ENCODE measurements at regions not wholly inside any gene's neighbourhood (a gene's known extent, or its start where the extent isn't known, plus 50 kb on each side); places are given as distances from the start of the nearest gene placed in this dataset.
"Not testable (repeated sequence)": the region's sequence is repeated elsewhere in the genome, so short reads cannot be mapped to it uniquely, and the experiment has no call there.

DNA sequence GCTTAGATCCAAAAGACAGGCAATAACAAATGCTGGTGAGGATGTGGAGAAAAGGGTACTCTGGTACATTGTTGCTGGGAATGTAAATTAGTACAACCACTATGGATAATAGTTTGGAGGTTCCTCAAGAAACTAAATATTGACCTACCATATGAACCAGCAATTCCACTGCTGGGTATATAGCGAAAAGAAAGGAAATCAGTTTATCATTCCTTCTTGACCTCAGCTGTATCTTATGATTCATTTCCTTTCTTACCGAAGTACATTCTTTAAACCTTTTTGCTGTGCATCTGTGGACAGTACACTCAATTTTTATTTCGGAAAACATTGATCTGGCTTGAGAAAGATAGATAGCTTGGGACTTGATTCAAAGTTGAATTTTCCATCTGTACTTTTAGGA is 183.2 kb upstream of the LRFN5 start:
- Histone ChIP-seq H3K27me3 (ENCODE audit: control insufficient read depth in 2 of 2, insufficient read depth in 2 of 2, low read length in 2 of 2) (no peaks in the 10 kb centered on the region), H3K4me3 (replicated peaks in 1 of 3; ENCODE audit: low read depth in 2 of 3, low read length in 3 of 3) (no peak overlapping the region), H3K4me1 (ENCODE audit: control insufficient read depth in 1 of 2, insufficient read depth in 2 of 2, low read length in 2 of 2) (no peaks in the 10 kb centered on the region), H2AFZ (ENCODE audit: insufficient read depth, low read depth, low read length, poor library complexity, severe bottlenecking) (no peak overlapping the region), H3K36me3 (replicated peaks in 1 of 2; ENCODE audit: control insufficient read depth in 1 of 2, insufficient read depth in 2 of 2, low read length in 2 of 2) (no peaks in the 10 kb centered on the region), H4K20me1 (ENCODE audit: insufficient read depth, low read length) (no peaks in the 10 kb centered on the region), H3K9ac (ENCODE audit: insufficient read depth, low read length, poor library complexity, severe bottlenecking) (no peak overlapping the region), H3K4me2 (replicated peaks; ENCODE audit: extremely low read depth, low read length, poor library complexity, severe bottlenecking) (no peak overlapping the region), H3K9me3 (replicated peaks in 1 of 2; ENCODE audit: control insufficient read depth in 1 of 2, insufficient read depth in 1 of 2, low read length in 2 of 2) (peaks cover 7 to 8% of the 10 kb centered on the region in 2 donors), H3K27ac (ENCODE audit: low read depth in 1 of 2, low read length in 2 of 2) (no peak overlapping the region), H3K79me2 (ENCODE audit: insufficient read depth, low read length) (no peaks in the 10 kb centered on the region)
- Mint-ChIP-seq H3K9me3 (peaks cover 0 to 17% (median 2%) of the 10 kb centered on the region in 7 donors), H3K4me3 (no peak overlapping the region), H3K4me1 (no peaks in the 10 kb centered on the region), H3K27ac (no peak overlapping the region), H3K27me3 (ENCODE audit: low read depth in 3 of 3) (peaks cover 0 to 2% (median 0%) of the 10 kb centered on the region in 3 donors), H3K36me3 (no peaks in the 10 kb centered on the region)
- no CpG with 5 or more reads among the region's 3 CpGs for WGBS (ENCODE audit: insufficient coverage)
- TF ChIP-seq, protein P1, sequence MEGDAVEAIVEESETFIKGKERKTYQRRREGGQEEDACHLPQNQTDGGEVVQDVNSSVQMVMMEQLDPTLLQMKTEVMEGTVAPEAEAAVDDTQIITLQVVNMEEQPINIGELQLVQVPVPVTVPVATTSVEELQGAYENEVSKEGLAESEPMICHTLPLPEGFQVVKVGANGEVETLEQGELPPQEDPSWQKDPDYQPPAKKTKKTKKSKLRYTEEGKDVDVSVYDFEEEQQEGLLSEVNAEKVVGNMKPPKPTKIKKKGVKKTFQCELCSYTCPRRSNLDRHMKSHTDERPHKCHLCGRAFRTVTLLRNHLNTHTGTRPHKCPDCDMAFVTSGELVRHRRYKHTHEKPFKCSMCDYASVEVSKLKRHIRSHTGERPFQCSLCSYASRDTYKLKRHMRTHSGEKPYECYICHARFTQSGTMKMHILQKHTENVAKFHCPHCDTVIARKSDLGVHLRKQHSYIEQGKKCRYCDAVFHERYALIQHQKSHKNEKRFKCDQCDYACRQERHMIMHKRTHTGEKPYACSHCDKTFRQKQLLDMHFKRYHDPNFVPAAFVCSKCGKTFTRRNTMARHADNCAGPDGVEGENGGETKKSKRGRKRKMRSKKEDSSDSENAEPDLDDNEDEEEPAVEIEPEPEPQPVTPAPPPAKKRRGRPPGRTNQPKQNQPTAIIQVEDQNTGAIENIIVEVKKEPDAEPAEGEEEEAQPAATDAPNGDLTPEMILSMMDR (IDR thresholded peaks at IDR 0.05) = no peak
- intact Hi-C loops (cut with micrococcal nuclease) = no loop called here
- DNase-seq = no peak

DNA sequence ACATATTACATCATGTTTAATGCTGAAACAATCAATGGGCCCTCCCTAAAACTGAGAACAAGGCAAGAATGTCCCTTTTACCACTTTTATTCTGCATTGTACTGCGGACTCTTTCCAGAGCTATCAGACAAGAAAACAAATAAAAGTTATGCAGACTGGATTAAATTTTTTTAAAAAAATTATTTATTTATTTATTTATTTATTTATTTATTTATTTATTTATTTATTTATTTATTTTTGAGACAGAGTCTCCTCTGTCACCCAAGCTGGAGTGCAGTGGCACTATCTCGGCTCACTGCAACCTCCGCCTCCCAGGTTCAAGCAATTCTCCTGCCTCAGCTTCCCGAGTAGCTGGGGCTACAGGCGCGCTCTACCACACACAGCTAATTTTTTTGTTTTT is 185.4 kb upstream of the LRFN5 start:
- H2AFZ ChIP-seq (ENCODE audit: insufficient read depth, low read depth, low read length, poor library complexity, severe bottlenecking); H3K36me3 Mint-ChIP-seq; H3K9me3 ChIP-seq (replicated peaks in 1 of 2; ENCODE audit: control insufficient read depth in 1 of 2, insufficient read depth in 1 of 2, low read length in 2 of 2); H3K79me2 ChIP-seq (ENCODE audit: insufficient read depth, low read length); H3K4me1 ChIP-seq (ENCODE audit: control insufficient read depth in 1 of 2, insufficient read depth in 2 of 2, low read length in 2 of 2); H3K9ac ChIP-seq (ENCODE audit: insufficient read depth, low read length, poor library complexity, severe bottlenecking); intact Hi-C loops (cut with micrococcal nuclease); H4K20me1 ChIP-seq (ENCODE audit: insufficient read depth, low read length); H3K27ac Mint-ChIP-seq; H3K4me3 ChIP-seq (replicated peaks in 1 of 3; ENCODE audit: low read depth in 2 of 3, low read length in 3 of 3); H3K4me1 Mint-ChIP-seq; H3K9me3 Mint-ChIP-seq; H3K27me3 ChIP-seq (ENCODE audit: control insufficient read depth in 2 of 2, insufficient read depth in 2 of 2, low read length in 2 of 2); H3K27me3 Mint-ChIP-seq (ENCODE audit: low read depth in 3 of 3); DNase-seq; H3K36me3 ChIP-seq (replicated peaks in 1 of 2; ENCODE audit: control insufficient read depth in 1 of 2, insufficient read depth in 2 of 2, low read length in 2 of 2); H3K27ac ChIP-seq (ENCODE audit: low read depth in 1 of 2, low read length in 2 of 2); H3K4me3 Mint-ChIP-seq; H3K4me2 ChIP-seq (replicated peaks; ENCODE audit: extremely low read depth, low read length, poor library complexity, severe bottlenecking): not testable (repeated sequence)
- no CpG with 5 or more reads among the region's 6 CpGs for WGBS (ENCODE audit: insufficient coverage)
